Calu3 (cell line): ENCODE measurements at regions not wholly inside any gene's neighbourhood (a gene's known extent, or its start where the extent isn't known, plus 50 kb on each side); places are given as distances from the start of the nearest gene placed in this dataset.

ENCODE experiments used
- BruUV-seq: library from RNA; stranded (reverse); fragments of 400-500 nt; replicated peaks from 2 replicates; lab custom pipeline; 2021; lab: Mats Ljungman, UMichigan
- CTCF ChIA-PET: fragments of 300-600 bp; sonication (Branson Sonifier 250); formaldehyde crosslinking; loops from one replicate; lab custom pipeline; 2022; ENCODE audit warnings: antibody characterized with exemption; lab: Charles Lee
- DNase-seq: peaks from one replicate; pipeline ENCODE4 v3.0.0; 2022
- H3K27ac Mint-ChIP-seq: one replicate; pipeline ENCODE4 v1.8.0; 2022; ENCODE audit warnings: mixed read lengths; ENCODE audit not compliant: unreplicated experiment
- H3K27me3 Mint-ChIP-seq: one replicate; pipeline ENCODE4 v1.8.0; 2022; ENCODE audit warnings: mixed read lengths; ENCODE audit not compliant: unreplicated experiment
- H3K36me3 Mint-ChIP-seq: one replicate; pipeline ENCODE4 v1.8.0; 2022; ENCODE audit warnings: mild to moderate bottlenecking, moderate library complexity, mixed read lengths; ENCODE audit not compliant: insufficient read depth, unreplicated experiment
- H3K4me1 Mint-ChIP-seq: one replicate; pipeline ENCODE4 v1.8.0; 2022; ENCODE audit warnings: mild to moderate bottlenecking, low read depth, mixed read lengths; ENCODE audit not compliant: unreplicated experiment
- H3K4me3 Mint-ChIP-seq: one replicate; pipeline ENCODE4 v1.8.0; 2022; ENCODE audit warnings: mild to moderate bottlenecking, low read depth, moderate library complexity, mixed read lengths; ENCODE audit not compliant: unreplicated experiment
- H3K9me3 Mint-ChIP-seq: one replicate; pipeline ENCODE4 v1.8.0; 2022; ENCODE audit warnings: low read depth, mixed read lengths; ENCODE audit not compliant: unreplicated experiment
- intact Hi-C: fragments of 100-400 bp; cut with micrococcal nuclease; formaldehyde crosslinking; loops from one replicate; pipeline ENCODE4 v1.10.0; 2022; ENCODE audit not compliant: unreplicated experiment
- TF ChIP-seq, protein P1 (sequence below): fragments of 200-600 bp; IDR thresholded peaks from one replicate; pipeline ENCODE4 v1.8.0; 2022; ENCODE audit warnings: antibody characterized with exemption; ENCODE audit not compliant: unreplicated experiment

- CTCF ChIA-PET, result no interaction called here
- Mint-ChIP-seq H3K27ac (no peak overlapping the region), H3K4me1 (no peaks in the 10 kb centered on the region), H3K4me3 (no peak overlapping the region), H3K27me3 (no peaks in the 10 kb centered on the region), H3K9me3 (peaks cover 8% of the 10 kb centered on the region), H3K36me3 (no peaks in the 10 kb centered on the region)
- TF ChIP-seq, protein P1, sequence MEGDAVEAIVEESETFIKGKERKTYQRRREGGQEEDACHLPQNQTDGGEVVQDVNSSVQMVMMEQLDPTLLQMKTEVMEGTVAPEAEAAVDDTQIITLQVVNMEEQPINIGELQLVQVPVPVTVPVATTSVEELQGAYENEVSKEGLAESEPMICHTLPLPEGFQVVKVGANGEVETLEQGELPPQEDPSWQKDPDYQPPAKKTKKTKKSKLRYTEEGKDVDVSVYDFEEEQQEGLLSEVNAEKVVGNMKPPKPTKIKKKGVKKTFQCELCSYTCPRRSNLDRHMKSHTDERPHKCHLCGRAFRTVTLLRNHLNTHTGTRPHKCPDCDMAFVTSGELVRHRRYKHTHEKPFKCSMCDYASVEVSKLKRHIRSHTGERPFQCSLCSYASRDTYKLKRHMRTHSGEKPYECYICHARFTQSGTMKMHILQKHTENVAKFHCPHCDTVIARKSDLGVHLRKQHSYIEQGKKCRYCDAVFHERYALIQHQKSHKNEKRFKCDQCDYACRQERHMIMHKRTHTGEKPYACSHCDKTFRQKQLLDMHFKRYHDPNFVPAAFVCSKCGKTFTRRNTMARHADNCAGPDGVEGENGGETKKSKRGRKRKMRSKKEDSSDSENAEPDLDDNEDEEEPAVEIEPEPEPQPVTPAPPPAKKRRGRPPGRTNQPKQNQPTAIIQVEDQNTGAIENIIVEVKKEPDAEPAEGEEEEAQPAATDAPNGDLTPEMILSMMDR, result no peak
- BruUV-seq, result no TSS peak
- no peak for DNase-seq
- intact Hi-C loops, result no loop called here
Observed at GRCh38 chr4:43990551-43990950, 458.1 kb downstream of the KCTD8 start.

- Mint-ChIP-seq H3K27me3 (no peaks in the 10 kb centered on the region), H3K27ac (no peak overlapping the region), H3K9me3 (peaks cover 8% of the 10 kb centered on the region), H3K36me3 (no peaks in the 10 kb centered on the region), H3K4me3 (no peak overlapping the region), H3K4me1 (no peaks in the 10 kb centered on the region)
- no peak for DNase-seq
- intact Hi-C loops, result no loop called here
- no TSS peak for BruUV-seq
- TF ChIP-seq, protein P1, result no peak
- CTCF ChIA-PET, result no interaction called here
Observed at GRCh38 chr4:43990963-43991362, 457.6 kb downstream of the KCTD8 start.

DNA sequence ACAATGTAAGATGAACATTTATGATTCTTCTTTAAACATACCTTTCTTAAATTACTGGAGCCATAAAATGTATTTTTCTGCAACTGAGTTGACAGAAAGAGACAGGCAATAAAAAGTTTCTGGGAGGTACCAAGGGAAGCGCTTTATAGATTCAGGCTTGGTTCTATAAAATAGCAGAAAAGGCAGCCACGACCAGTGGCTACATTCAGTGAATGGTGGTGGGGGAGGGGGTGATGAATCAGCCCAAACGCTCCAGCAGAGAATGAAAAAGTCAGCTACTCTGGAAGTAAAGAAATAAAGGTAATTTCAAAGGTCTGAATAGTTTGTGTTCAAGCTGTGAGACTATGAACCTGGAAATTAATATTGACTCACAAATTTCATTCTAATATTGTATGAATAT, 456.1 kb downstream of the KCTD8 start:
- Mint-ChIP-seq H3K36me3 (no peaks in the 10 kb centered on the region), H3K27ac (no peak overlapping the region), H3K4me3 (no peak overlapping the region), H3K27me3 (no peaks in the 10 kb centered on the region), H3K9me3 (peaks cover 8% of the 10 kb centered on the region), H3K4me1 (no peaks in the 10 kb centered on the region)
- TF ChIP-seq, protein P1, result no peak
- CTCF ChIA-PET, result no interaction called here
- intact Hi-C loops, result no loop called here
- no TSS peak for BruUV-seq
- no peak for DNase-seq

GRCh38 chr4:43993196-43993902, 455.3 kb downstream of the KCTD8 start:
- TF ChIP-seq, protein P1, result no peak
- Mint-ChIP-seq H3K27ac (no peak overlapping the region), H3K4me1 (no peaks in the 10 kb centered on the region), H3K36me3 (no peaks in the 10 kb centered on the region), H3K4me3 (no peak overlapping the region), H3K9me3 (peaks cover 8% of the 10 kb centered on the region), H3K27me3 (no peaks in the 10 kb centered on the region)
- CTCF ChIA-PET, result no interaction called here
- intact Hi-C loops, result no loop called here
- no peak for DNase-seq
- BruUV-seq, result no TSS peak
